ENCODE measurements at regions not wholly inside any gene's neighbourhood (a gene's known extent, or its start where the extent isn't known, plus 50 kb on each side); places are given as distances from the start of the nearest gene placed in this dataset.

- DNase-seq (ENCODE audit: low read depth in 2 of 2) = no peak
These were observed 129.0 kb upstream of the IRX4 start for GRCh38 chr5:2011481-2012411.

- no peak for DNase-seq (ENCODE audit: low read depth in 2 of 2)
These were observed 128.2 kb upstream of the IRX4 start for GRCh38 chr5:2010940-2011339.

GRCh38 chr5:2009986-2010914, 127.5 kb upstream of the IRX4 start:
- DNase-seq (ENCODE audit: low read depth in 2 of 2) = no peak

- no peak for DNase-seq (ENCODE audit: low read depth in 2 of 2)
These were observed 126.3 kb upstream of the IRX4 start for GRCh38 chr5:2008851-2009629.

GRCh38 chr5:2007878-2008501, 125.3 kb upstream of the IRX4 start:
- DNase-seq (ENCODE audit: low read depth in 2 of 2) = no peak

GRCh38 chr5:2007496-2007877, 124.8 kb upstream of the IRX4 start:
- DNase-seq (ENCODE audit: low read depth in 2 of 2) = no peak

- no peak for DNase-seq (ENCODE audit: low read depth in 2 of 2)
These were observed 124.2 kb upstream of the IRX4 start for GRCh38 chr5:2006971-2007291.

GRCh38 chr5:2006193-2006970, 123.7 kb upstream of the IRX4 start:
- DNase-seq (ENCODE audit: low read depth in 2 of 2) = no peak

GRCh38 chr5:2005101-2006041, 122.6 kb upstream of the IRX4 start:
- no peak for DNase-seq (ENCODE audit: low read depth in 2 of 2)

GRCh38 chr5:2003690-2004365, 121.1 kb upstream of the IRX4 start:
- no peak for DNase-seq (ENCODE audit: low read depth in 2 of 2)

- no peak for DNase-seq (ENCODE audit: low read depth in 2 of 2)
These were observed 120.5 kb upstream of the IRX4 start for GRCh38 chr5:2003206-2003605.

GRCh38 chr5:2001300-2001699, 118.6 kb upstream of the IRX4 start:
- DNase-seq (ENCODE audit: low read depth in 2 of 2) = no peak

- no peak for DNase-seq (ENCODE audit: low read depth in 2 of 2)
These were observed 117.9 kb upstream of the IRX4 start for GRCh38 chr5:2000591-2000990.

- DNase-seq (ENCODE audit: low read depth in 2 of 2) = no peak
These were observed 117.1 kb upstream of the IRX4 start for GRCh38 chr5:1999794-2000193.

GRCh38 chr5:1998716-1999317, 116.1 kb upstream of the IRX4 start:
- DNase-seq (ENCODE audit: low read depth in 2 of 2) = no peak

- DNase-seq (ENCODE audit: low read depth in 2 of 2) = no peak
These were observed 115.6 kb upstream of the IRX4 start for GRCh38 chr5:1998348-1998669.

- DNase-seq (ENCODE audit: low read depth in 2 of 2) = no peak
These were observed 115.1 kb upstream of the IRX4 start for GRCh38 chr5:1997640-1998347.

- DNase-seq (ENCODE audit: low read depth in 2 of 2) = no peak
These were observed 112.8 kb upstream of the IRX4 start for GRCh38 chr5:1995491-1995890.
